NCI-H2227 (cell line): ENCODE measurements at regions not wholly inside any gene's neighbourhood (a gene's known extent, or its start where the extent isn't known, plus 50 kb on each side); places are given as distances from the start of the nearest gene placed in this dataset.

Experiments
- DNase-seq: peaks from one replicate; lab custom pipeline; 2025; ENCODE audit not compliant: unreplicated experiment; lab: John Stamatoyannopoulos, UW

DNA sequence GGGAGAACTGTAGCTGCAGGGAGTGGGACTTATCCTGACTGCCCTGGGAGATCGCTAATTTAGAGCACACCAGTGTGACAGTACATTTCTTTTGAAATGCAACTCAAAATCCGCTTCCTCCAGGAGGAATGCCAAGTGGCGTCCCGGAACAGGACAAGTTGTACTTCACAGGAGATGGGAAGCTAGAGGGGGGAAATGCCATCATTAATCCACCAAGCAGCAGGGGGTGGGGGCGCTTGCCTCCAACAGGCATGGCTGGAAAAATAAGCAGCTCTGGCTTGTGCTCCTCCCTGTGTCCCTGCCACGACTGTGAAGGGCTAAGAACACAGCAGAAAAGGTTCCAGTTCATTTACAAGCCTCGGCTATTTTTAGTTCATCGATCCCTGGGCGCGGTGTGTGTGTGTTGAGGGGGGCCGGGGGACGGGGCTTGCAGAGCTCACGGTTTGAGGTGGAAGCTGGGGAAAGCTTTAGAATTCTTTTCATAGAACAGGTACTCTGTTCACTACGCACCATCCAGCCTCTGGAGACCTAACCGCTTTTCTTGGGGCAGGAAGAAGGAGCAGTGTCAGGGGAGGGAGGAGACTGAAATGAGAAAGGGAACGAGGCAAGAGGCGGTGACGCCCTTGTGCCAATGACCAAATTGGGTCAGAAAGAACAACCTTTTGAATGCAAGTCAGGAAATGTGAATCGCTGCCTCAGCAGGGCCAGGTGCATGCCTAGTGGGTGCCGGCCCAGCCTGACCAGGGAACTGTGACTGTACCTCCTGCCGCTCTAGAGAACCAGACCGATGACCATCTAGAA is 51.8 kb upstream of the DGKG start:
- peak; percentile 72 for DNase-seq

DNA sequence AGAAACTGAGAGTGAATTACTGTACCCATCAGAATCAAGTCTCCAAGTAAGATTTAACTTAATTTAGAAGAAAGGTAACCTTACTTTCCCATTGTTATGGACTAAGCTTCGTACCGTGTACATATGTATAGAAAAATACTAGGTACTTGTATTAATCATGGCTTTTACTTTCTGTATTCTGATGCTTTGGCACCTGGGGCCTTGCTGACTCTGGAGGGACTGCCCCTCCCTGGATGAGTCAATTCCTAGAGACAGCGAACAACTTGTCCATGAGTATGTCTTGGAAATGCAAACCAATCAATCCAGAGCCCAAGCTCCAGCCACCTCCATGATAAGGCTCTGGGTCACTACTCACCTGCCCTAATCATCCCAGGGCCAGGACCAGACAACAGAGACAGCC is 50.0 kb upstream of the DGKG start:
- DNase-seq: no peak
